Fibroblast of the aortic adventitia (primary cell): ENCODE measurements at regions not wholly inside any gene's neighbourhood (a gene's known extent, or its start where the extent isn't known, plus 50 kb on each side); places are given as distances from the start of the nearest gene placed in this dataset.

Experiments used
- DNase-seq: peaks from one replicate; pipeline ENCODE4 v3.0.0-alpha.2; 2010; ENCODE audit warnings: low read depth
- H3K4me3 ChIP-seq: 2 replicates; pipeline ENCODE4 v1.5.1; 2011; ENCODE audit warnings: low read depth, mild to moderate bottlenecking, control low read depth, low read length, moderate library complexity
- TF ChIP-seq, protein P1 (sequence below): IDR thresholded peaks from 2 replicates; pipeline ENCODE4 v1.5.1; 2011; ENCODE audit warnings: mild to moderate bottlenecking, low read length, control low read depth, inconsistent platforms; ENCODE audit not compliant: insufficient read depth

DNA sequence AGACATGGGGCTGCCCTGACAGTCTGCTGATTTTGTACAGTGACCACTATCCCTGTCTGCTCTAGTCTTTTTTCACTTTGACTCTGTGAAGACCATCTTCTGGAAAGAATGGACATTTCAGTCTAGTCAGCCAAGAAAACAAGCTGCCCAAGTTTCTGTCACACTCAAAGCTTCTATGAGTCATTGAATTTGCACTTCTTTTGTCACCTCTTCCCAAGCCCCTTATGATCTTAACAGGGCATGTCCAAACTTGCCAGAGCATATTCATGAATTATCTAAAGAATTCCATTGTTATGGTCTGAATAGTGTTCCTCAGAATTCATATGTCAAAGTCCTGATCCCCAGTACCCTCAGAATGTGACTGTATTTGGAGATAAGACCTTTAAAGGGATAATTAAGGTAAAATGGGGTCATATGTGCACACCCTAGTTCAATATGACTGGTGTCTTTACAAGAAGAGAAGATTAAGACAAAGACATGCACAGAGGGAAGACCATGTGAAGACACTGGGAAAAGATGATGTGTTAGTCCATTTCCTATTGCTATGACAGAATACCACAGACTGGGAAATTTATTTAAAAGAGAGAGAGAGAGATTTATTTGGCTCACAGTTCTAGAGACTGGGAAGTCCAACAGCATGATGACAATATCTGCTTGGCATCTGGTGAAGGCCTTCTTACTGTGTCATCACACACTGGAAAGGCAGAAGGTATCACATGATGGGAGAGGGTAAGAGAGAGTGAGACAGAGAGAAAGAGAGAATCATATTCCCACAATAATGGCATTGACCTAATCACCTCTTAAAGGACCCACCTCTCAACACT, 242.6 kb downstream of the BTG1 start:
- H3K4me3 ChIP-seq = no peak overlapping the region
- DNase-seq = peak; percentile 25
- TF ChIP-seq, protein P1, sequence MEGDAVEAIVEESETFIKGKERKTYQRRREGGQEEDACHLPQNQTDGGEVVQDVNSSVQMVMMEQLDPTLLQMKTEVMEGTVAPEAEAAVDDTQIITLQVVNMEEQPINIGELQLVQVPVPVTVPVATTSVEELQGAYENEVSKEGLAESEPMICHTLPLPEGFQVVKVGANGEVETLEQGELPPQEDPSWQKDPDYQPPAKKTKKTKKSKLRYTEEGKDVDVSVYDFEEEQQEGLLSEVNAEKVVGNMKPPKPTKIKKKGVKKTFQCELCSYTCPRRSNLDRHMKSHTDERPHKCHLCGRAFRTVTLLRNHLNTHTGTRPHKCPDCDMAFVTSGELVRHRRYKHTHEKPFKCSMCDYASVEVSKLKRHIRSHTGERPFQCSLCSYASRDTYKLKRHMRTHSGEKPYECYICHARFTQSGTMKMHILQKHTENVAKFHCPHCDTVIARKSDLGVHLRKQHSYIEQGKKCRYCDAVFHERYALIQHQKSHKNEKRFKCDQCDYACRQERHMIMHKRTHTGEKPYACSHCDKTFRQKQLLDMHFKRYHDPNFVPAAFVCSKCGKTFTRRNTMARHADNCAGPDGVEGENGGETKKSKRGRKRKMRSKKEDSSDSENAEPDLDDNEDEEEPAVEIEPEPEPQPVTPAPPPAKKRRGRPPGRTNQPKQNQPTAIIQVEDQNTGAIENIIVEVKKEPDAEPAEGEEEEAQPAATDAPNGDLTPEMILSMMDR = no peak

DNA sequence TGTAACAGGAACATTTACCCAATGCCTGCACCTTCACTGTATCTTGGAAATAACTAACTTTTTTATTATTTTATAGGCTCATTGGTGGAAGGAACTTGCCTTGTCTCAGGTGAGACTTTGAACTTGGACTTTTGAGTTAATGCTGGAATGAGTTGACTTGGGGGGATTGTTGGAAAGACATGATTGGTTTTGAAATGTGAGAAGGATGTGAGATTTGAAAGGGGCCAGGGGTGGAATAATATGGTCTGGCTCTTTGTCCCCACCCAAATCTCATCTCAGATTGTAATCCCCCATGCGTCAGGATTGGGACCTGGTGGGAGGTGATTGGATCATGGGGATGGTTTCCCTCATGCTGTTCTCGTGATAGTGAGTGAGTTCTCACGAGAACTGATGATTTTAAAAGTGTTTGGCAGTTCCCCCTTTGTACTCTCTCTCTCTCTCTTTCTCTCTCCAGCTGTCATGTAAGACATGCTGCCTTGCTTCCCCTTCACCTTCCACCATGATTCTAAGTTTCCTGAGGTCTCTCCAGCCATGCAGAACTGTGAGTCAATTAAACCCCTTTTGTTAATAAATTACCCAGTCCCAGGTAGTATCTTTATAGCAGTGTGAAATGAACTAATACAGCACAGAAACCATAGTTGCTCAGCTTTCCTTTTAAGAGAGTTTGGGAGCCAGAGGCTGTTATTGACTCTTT, 244.1 kb downstream of the BTG1 start:
- no peak overlapping the region for H3K4me3 ChIP-seq
- TF ChIP-seq, protein P1 = no peak
- DNase-seq = no peak

DNA sequence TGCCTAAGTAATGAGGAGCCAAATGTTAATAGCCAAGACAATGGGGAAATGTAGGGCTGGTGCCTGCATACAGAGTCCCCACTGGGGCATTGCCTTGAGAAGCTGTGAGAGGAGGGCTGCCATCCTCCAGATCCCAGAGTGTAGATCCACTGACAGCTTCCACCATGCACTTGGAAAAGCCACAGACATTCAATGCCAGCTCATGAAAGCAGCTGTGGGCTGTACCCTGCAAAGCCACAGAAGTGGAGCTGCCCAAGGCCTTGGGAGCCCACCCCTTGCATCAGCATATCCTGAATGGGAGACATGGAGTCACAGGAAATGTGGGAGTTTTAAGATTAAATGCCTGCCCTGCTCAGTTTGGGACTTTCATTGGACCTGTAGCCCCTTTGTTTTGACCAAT, 244.7 kb downstream of the BTG1 start:
- H3K4me3 ChIP-seq = no peak overlapping the region
- TF ChIP-seq, protein P1 = no peak
- no peak for DNase-seq

DNA sequence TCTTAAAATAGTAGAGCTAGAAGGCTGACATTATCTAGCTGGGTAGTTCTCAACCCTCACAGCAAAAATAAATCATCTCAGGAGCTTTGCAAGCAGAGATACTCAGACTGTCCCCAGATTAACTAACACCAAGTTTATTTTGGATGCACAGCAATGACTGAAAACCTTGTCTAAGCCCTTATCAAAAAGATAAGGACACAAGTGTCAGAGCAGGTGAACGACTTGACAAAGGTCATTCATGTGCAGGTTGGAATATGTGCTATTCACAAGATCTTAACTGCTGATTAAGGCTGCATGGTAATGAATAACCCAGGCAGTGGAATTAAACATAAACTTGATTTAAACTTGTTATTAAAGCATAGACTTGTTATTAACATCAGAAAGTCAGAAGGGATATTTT, 246.6 kb downstream of the BTG1 start:
- TF ChIP-seq, protein P1 = no peak

DNA sequence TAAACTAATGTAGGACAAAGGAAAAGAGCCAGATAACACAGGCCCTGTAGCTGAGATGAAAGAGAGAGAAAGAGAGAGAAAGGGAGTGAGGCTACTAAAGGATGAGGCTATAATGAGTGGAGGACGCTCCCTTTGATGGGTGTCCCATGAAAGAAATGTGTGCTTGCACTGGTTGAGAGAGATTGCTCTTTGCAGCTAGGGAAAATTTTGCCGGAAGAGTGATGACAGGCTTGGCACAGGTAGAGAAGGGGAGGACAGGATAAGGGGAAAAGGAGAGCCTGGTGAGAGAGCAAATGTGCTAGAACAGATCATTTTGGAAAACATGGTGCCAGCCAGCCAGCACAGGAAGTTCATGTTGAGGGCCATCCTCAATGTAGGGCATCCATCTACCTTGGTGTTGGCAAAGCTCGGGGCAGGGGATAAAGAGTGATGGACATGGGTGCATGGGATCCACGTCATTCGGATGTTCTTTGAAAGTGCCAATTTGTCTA, 248.6 kb downstream of the BTG1 start:
- no peak overlapping the region for H3K4me3 ChIP-seq
- no peak for DNase-seq
- TF ChIP-seq, protein P1 = no peak

More for the DNA sequence above, 246.6 kb downstream of the BTG1 start:
- DNase-seq = no peak
- H3K4me3 ChIP-seq = no peak overlapping the region

DNA sequence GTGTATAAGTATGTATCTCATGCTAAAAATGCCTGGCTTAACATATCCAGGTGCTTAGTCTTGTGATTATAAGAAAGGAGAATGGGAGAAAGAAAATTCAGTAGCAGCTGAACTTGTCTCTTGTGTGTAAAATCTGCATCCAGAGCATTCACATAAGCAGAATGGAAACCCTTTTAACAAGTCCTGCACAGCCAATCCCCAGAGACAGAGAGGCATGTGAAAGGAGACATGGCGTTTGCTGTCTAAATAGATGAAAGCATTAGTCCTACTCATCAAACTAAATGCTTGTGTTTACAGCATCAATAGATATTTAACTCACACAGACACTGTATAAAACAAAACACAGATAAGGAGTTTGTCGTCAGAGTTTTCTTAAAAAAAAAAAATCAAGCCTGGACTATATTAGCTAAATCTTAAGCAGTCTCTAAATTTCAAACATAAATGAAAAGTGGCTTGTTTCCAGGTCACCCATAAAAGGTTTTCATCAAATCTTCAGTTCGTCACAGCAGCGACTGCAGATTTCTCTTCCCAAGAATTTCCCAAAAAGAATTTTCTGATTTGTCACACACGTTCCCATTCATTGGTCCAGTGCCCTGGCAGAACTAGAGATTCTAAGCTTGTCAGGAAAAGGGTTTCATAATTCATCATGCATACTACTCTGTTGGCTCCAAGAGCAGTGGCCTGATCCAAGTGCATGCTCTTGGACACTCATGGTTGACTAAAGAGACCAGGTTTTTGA, 249.2 kb downstream of the BTG1 start:
- no peak overlapping the region for H3K4me3 ChIP-seq
- TF ChIP-seq, protein P1 = no peak
- DNase-seq = peak; percentile 82
